DMS153 (cell line): ENCODE measurements at regions not wholly inside any gene's neighbourhood (a gene's known extent, or its start where the extent isn't known, plus 50 kb on each side); places are given as distances from the start of the nearest gene placed in this dataset.

ENCODE experiments used
- DNase-seq: peaks from one replicate; lab custom pipeline; 2025; lab: John Stamatoyannopoulos, UW

- DNase-seq: no peak
These were observed 59.7 kb upstream of the LMO1 start for GRCh38 chr11:8323161-8323935.

DNA sequence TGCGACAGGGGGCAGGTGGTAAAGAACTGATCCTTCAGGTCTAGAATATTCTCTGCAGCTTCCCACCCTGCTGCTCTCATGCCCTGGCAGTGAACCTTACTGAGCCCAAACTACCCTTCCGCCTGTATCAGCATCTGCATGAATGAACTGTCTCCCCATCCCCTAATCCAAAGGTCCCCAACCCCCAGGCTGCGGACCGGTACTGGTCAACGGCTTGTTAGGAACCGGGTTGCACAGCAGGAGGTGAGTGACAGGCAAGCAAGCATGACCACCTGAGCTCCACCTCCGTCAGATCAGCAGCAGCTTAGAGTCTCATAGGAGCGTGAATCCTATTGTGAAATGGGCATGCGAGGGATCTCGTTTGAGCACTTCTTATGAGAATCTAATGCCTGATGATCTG, 58.2 kb upstream of the LMO1 start:
- no peak for DNase-seq

- DNase-seq: no peak
These were observed 56.4 kb upstream of the LMO1 start for GRCh38 chr11:8320076-8320475.

DNA sequence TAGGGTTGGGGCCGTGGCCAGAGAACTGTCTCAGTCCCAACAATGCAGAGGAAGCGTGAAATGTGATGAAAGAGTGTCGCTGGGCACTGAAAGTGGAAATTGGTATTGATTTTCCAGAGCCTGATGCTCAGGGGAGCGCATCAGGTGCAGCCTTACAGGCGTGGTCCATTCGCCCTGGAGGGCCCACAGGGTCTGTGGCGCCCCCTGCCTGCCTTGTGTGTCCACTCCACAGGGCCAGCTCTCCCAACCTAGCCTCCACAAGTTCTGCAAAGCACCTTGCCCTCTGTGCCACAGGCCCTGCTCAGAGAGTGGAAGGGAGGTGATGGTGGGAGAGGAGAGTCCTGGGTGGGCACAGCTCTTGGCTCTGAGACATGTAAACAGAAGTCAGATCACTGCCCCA, 54.9 kb upstream of the LMO1 start:
- DNase-seq: no peak

DNA sequence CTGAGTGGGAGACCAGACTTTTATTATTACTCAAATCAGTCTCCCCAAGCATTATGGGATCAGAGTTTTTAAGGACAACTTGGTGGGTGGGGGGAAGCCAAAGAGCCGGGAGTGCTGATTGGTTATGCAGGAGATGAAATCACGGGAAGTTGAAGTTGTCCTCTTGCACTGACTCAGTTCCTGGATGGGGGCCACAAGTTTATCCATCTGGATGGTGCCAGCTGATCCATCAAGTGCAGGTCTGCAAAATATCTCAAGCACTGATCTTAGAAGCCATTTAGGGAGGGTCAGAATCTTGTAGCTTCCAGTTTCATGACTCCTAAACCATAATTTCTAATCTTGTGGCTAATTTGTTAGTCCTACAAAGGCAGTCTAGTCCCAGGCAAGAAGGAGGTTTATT, 53.5 kb upstream of the LMO1 start:
- no peak for DNase-seq

- no peak for DNase-seq
These were observed 52.3 kb upstream of the LMO1 start for GRCh38 chr11:8315954-8316353.

DNA sequence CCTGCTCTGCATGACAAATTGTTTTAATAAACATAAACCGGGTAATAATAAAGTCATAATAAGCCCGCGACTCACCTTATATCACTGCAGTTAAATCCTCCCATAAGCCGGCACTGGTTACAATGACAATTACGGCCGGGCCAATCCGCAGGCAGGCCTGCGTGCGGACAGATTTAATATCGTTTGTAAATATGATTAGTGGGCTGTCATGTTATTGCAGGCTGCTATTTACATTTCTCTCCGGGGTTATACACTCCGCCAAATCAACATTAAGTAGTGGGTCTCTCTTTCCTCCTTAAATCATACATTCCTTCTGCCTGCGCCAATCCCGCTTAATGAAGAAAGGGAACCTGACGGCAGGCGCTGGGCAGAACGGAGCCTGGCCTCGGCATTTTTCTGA, 51.8 kb upstream of the LMO1 start:
- DNase-seq: no peak

DNA sequence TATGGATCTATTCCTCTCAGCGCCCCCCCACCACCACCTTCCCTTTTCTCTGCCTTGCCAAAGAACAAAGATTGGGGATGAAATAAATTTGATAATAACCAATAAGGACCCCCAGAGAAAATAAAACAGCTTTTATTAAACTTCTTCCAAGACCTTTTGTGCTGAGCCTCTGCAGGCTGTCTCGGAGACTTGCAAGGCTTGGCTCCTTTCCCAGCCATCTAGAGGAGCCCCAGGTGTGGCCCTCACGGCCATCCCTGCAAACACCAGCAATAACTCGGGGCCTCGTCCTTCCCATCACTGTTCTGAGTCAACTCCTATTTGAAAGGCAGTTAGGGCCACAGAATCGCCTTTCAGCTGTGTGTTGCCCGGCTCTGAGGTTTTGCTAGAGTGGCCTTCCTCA, 51.2 kb upstream of the LMO1 start:
- DNase-seq: no peak

- DNase-seq: no peak
These were observed 49.9 kb upstream of the LMO1 start for GRCh38 chr11:8313504-8314090.
